Activated B cell treated with CpG ODN at 0.5 μM for 24 hours (primary cell): ENCODE measurements at regions not wholly inside any gene's neighbourhood (a gene's known extent, or its start where the extent isn't known, plus 50 kb on each side); places are given as distances from the start of the nearest gene placed in this dataset.

ENCODE experiments used
- ATAC-seq: fragments of 200-7000 bp; cut with Tn5 transposase; one replicate; pipeline ENCODE4 v1.10.0; 2021; ENCODE audit warnings: low read depth, mild to moderate bottlenecking, moderate library complexity
- CTCF ChIA-PET: fragments of 350-600 bp; sonication (Branson Sonifier 250); formaldehyde crosslinking; loops from one replicate; lab custom pipeline; 2021; ENCODE audit warnings: antibody characterized with exemption; lab: Charles Lee
- POLR2A ChIA-PET: fragments of 350-600 bp; sonication (Branson Sonifier 250); formaldehyde crosslinking; loops from one replicate; lab custom pipeline; 2021; ENCODE audit warnings: antibody characterized with exemption; lab: Charles Lee
- DNase-seq: peaks from one replicate; pipeline ENCODE4 v3.0.0; 2022
- H3K27ac Mint-ChIP-seq: one replicate; pipeline ENCODE4 v1.8.0; 2020; ENCODE audit warnings: mixed read lengths
- H3K27me3 Mint-ChIP-seq: one replicate; pipeline ENCODE4 v1.8.0; 2021; ENCODE audit warnings: mixed read lengths
- H3K36me3 Mint-ChIP-seq: one replicate; pipeline ENCODE4 v1.8.0; 2021; ENCODE audit warnings: low read depth, mixed read lengths
- H3K4me1 Mint-ChIP-seq: one replicate; pipeline ENCODE4 v1.8.0; 2021; ENCODE audit warnings: mixed read lengths
- H3K4me3 Mint-ChIP-seq: one replicate; pipeline ENCODE4 v1.8.0; 2020; ENCODE audit warnings: mild to moderate bottlenecking, mixed read lengths
- H3K9me3 Mint-ChIP-seq: one replicate; pipeline ENCODE4 v1.8.0; 2020; ENCODE audit warnings: mixed read lengths
- CTCF ChIP-seq: fragments of 200-600 bp; IDR thresholded peaks from one replicate; pipeline ENCODE4 v1.8.0; 2022; ENCODE audit warnings: antibody characterized with exemption, mild to moderate bottlenecking
- intact Hi-C: fragments of 100-400 bp; cut with micrococcal nuclease; formaldehyde crosslinking; loops from one replicate; pipeline ENCODE4 v1.15.1; 2024

DNA sequence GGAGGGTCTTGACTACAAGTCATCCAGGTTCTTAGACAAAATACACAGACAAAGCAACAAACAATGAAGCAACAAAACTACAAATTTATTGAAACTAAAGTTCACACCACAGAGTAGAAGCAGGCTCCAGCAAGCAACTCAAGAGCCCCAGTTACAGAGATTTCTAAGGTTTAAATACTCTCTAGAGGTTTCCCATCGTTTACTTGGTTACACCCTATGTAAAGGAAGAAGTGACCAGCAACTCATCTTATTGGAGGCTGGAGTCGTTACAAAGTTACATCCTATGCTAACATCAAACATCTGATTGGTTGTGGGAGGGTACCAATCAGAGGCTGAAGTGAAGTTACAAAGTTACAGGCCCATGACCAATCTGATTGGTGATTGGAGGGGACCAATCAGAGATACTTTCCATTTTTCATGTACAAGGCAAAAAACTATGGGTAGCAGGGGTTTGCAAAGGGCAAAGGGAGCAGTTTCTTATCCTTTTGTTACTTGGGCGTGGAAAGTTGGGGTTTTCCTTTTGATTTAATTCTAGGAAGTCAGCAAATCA is 2292.6 kb upstream of the C9orf72 start:
- Mint-ChIP-seq H3K4me1 (no peaks in the 10 kb centered on the region), H3K4me3 (no peak overlapping the region), H3K27ac (no peak overlapping the region), H3K27me3 (no peaks in the 10 kb centered on the region), H3K9me3 (no peaks in the 10 kb centered on the region), H3K36me3 (no peaks in the 10 kb centered on the region)
- POLR2A ChIA-PET = no interaction called here
- intact Hi-C loops = no loop called here
- CTCF ChIA-PET = no interaction called here
- no peak for TF ChIP-seq CTCF
- no peak for ATAC-seq
- DNase-seq = no peak

DNA sequence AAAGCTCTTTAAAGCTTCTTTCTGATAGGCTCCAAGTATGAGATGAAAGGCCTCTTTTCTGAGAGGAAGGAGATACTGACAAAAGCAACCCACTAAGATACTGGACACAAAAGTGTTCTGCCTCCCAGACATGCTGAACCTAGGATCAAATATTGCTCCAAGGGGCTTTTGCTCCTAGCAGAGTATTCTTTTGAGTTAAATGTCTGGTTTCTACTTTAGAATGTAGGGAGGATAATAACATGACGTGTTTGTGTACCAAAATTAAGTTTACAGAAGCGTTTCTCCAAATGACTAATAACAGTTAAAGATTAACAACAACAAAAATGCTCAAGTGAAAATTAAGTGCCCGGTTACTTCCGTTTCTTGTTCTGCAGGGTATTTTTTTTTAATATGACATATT is 2293.3 kb upstream of the C9orf72 start:
- Mint-ChIP-seq H3K27ac (no peak overlapping the region), H3K9me3 (no peaks in the 10 kb centered on the region), H3K4me1 (no peaks in the 10 kb centered on the region), H3K27me3 (no peaks in the 10 kb centered on the region), H3K36me3 (no peaks in the 10 kb centered on the region), H3K4me3 (no peak overlapping the region)
- CTCF ChIA-PET = no interaction called here
- TF ChIP-seq CTCF = no peak
- ATAC-seq (no peak), DNase-seq (no peak)
- intact Hi-C loops = no loop called here
- POLR2A ChIA-PET = no interaction called here

GRCh38 chr9:29873579-29873978 is 2300.3 kb upstream of the C9orf72 start:
- Mint-ChIP-seq H3K4me1 (no peaks in the 10 kb centered on the region), H3K9me3 (no peaks in the 10 kb centered on the region), H3K4me3 (no peak overlapping the region), H3K27ac (no peak overlapping the region), H3K36me3 (no peaks in the 10 kb centered on the region), H3K27me3 (no peaks in the 10 kb centered on the region)
- ChIA-PET POLR2A (no interaction called here), CTCF (no interaction called here)
- no peak for TF ChIP-seq CTCF
- DNase-seq (no peak), ATAC-seq (no peak)
- intact Hi-C loops = loop anchor here (10.0 kb wide), 1 partner anchor 61 kb away; no protein-coding TSS in a partner anchor

DNA sequence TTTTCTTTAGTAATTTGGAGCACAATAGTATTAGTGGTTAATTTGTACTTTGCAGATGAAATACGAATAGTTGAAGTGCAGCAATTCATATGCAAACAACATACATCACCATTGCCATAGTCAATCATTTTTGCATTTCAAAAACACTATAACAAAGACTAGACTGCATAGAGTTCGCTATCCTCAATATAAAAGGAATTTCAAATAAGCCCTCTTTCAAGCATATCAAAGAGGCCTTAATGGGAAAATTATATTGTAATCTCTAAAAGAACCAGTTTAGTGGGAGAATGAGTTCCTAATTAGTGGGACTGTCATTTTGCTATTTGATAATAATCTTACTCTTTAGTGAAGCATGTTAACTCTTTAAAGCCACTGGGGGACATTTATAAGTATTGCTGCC is 2302.3 kb upstream of the C9orf72 start:
- DNase-seq (no peak), ATAC-seq (no peak)
- TF ChIP-seq CTCF = no peak
- no peaks in the 10 kb centered on the region for H3K9me3 Mint-ChIP-seq
- intact Hi-C loops = loop anchor here (10.0 kb wide), 1 partner anchor 59 kb away; no protein-coding TSS in a partner anchor
- no peaks in the 10 kb centered on the region for H3K4me1 Mint-ChIP-seq
- no peak overlapping the region for H3K4me3 Mint-ChIP-seq
- H3K27me3 Mint-ChIP-seq = no peaks in the 10 kb centered on the region
- ChIA-PET CTCF (no interaction called here), POLR2A (no interaction called here)
- H3K36me3 Mint-ChIP-seq = no peaks in the 10 kb centered on the region
- no peak overlapping the region for H3K27ac Mint-ChIP-seq

DNA sequence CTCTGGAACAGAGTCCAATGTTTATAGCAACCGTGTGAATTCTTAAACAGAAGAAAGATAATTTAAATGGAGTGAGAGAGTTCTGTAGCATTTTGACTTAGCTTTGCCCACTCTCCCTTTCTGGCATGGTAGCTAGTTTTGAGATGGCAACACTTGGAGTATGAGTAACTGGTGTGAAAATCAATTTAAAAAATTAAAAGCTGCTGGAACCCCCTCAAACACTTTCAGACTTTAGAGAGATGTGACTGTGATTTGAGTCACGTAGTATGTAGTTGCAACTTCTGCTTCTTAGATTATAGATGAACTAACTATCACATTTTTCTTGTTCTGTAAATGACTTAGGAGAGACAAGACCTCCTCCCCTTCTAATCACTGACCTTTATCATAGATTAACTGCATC is 2309.5 kb upstream of the C9orf72 start:
- DNase-seq (no peak), ATAC-seq (no peak)
- H3K27ac Mint-ChIP-seq = no peak overlapping the region
- TF ChIP-seq CTCF = no peak
- H3K27me3 Mint-ChIP-seq = no peaks in the 10 kb centered on the region
- POLR2A ChIA-PET = no interaction called here
- H3K4me3 Mint-ChIP-seq = no peak overlapping the region
- no peaks in the 10 kb centered on the region for H3K4me1 Mint-ChIP-seq
- peaks cover 2% of the 10 kb centered on the region for H3K9me3 Mint-ChIP-seq
- no peaks in the 10 kb centered on the region for H3K36me3 Mint-ChIP-seq
- intact Hi-C loops = no loop called here
- CTCF ChIA-PET = no interaction called here
